ENCODE measurements at regions not wholly inside any gene's neighbourhood (a gene's known extent, or its start where the extent isn't known, plus 50 kb on each side); places are given as distances from the start of the nearest gene placed in this dataset.

GRCh38 chrX:134747006-134747405 lies 50.0 kb downstream of the PABIR2 start:
- DNase-seq, result no peak

GRCh38 chrX:134746410-134746785 lies 50.6 kb downstream of the PABIR2 start:
- no peak for DNase-seq

GRCh38 chrX:134745636-134746409 lies 51.2 kb downstream of the PABIR2 start:
- no peak for DNase-seq

- DNase-seq, result no peak
These were observed 53.9 kb downstream of the PABIR2 start for GRCh38 chrX:134743091-134743490.

- DNase-seq, result no peak
These were observed 54.4 kb downstream of the PABIR2 start for GRCh38 chrX:134742573-134742972.

- DNase-seq, result no peak
These were observed 55.3 kb downstream of the PABIR2 start for GRCh38 chrX:134741746-134742145.

- no peak for DNase-seq
These were observed 57.8 kb downstream of the PABIR2 start for GRCh38 chrX:134738986-134739740.

GRCh38 chrX:134738445-134738844 lies 58.6 kb downstream of the PABIR2 start:
- no peak for DNase-seq

- no peak for DNase-seq
These were observed 59.2 kb downstream of the PABIR2 start for GRCh38 chrX:134737721-134738369.

- DNase-seq, result no peak
These were observed 59.9 kb downstream of the PABIR2 start for GRCh38 chrX:134737061-134737460.

- no peak for DNase-seq
These were observed 60.6 kb downstream of the PABIR2 start for GRCh38 chrX:134736356-134736755.

GRCh38 chrX:134735015-134735414 lies 62.0 kb downstream of the PABIR2 start:
- DNase-seq, result no peak

GRCh38 chrX:134734466-134734952 lies 62.5 kb downstream of the PABIR2 start:
- no peak for DNase-seq

- no peak for DNase-seq
These were observed 63.4 kb downstream of the PABIR2 start for GRCh38 chrX:134733591-134733990.

GRCh38 chrX:134732676-134733075 lies 64.3 kb downstream of the PABIR2 start:
- no peak for DNase-seq

- DNase-seq, result no peak
These were observed 64.9 kb downstream of the PABIR2 start for GRCh38 chrX:134732152-134732551.

- DNase-seq, result no peak
These were observed 69.1 kb upstream of the PLAC1 start for GRCh38 chrX:134727363-134727762.

- DNase-seq, result no peak
These were observed 66.9 kb upstream of the PLAC1 start for GRCh38 chrX:134725103-134725690.

GRCh38 chrX:134721766-134722532 lies 63.7 kb upstream of the PLAC1 start:
- no peak for DNase-seq

- DNase-seq, result peak; percentile 9
These were observed 60.7 kb upstream of the PLAC1 start for GRCh38 chrX:134718966-134719317.

GRCh38 chrX:134718105-134718965 lies 60.1 kb upstream of the PLAC1 start:
- no peak for DNase-seq

- DNase-seq, result no peak
These were observed 59.4 kb upstream of the PLAC1 start for GRCh38 chrX:134717698-134718097.
